ENCODE measurements at regions not wholly inside any gene's neighbourhood (a gene's known extent, or its start where the extent isn't known, plus 50 kb on each side); places are given as distances from the start of the nearest gene placed in this dataset.

GRCh38 chr18:75790111-75790510, 362.6 kb upstream of the SMIM21 start:
- DNase-seq, result no peak

- no peak for DNase-seq
These were observed 358.3 kb upstream of the SMIM21 start for GRCh38 chr18:75785834-75786233.

- DNase-seq, result no peak
These were observed 357.7 kb upstream of the SMIM21 start for GRCh38 chr18:75785206-75785605.

- no peak for DNase-seq
These were observed 356.9 kb upstream of the SMIM21 start for GRCh38 chr18:75784390-75784789.

- DNase-seq, result no peak
These were observed 356.2 kb upstream of the SMIM21 start for GRCh38 chr18:75783566-75784281.

GRCh38 chr18:75782826-75783225, 355.3 kb upstream of the SMIM21 start:
- DNase-seq, result no peak

- no peak for DNase-seq
These were observed 354.7 kb upstream of the SMIM21 start for GRCh38 chr18:75782204-75782603.

- DNase-seq, result no peak
These were observed 352.4 kb upstream of the SMIM21 start for GRCh38 chr18:75779910-75780309.

- DNase-seq, result no peak
These were observed 351.9 kb upstream of the SMIM21 start for GRCh38 chr18:75779450-75779849.

GRCh38 chr18:75777630-75778029, 350.1 kb upstream of the SMIM21 start:
- DNase-seq, result no peak

GRCh38 chr18:75775121-75775520, 347.6 kb upstream of the SMIM21 start:
- DNase-seq, result no peak

- no peak for DNase-seq
These were observed 346.1 kb upstream of the SMIM21 start for GRCh38 chr18:75773618-75774017.

- DNase-seq, result no peak
These were observed 335.3 kb upstream of the SMIM21 start for GRCh38 chr18:75762758-75763157.

- no peak for DNase-seq
These were observed 332.7 kb upstream of the SMIM21 start for GRCh38 chr18:75760208-75760607.

GRCh38 chr18:75757951-75758350, 330.4 kb upstream of the SMIM21 start:
- DNase-seq, result no peak

GRCh38 chr18:75754433-75754832, 326.9 kb upstream of the SMIM21 start:
- no peak for DNase-seq

- no peak for DNase-seq
These were observed 326.2 kb upstream of the SMIM21 start for GRCh38 chr18:75753753-75754152.

GRCh38 chr18:75752740-75753263, 325.3 kb upstream of the SMIM21 start:
- DNase-seq, result no peak

GRCh38 chr18:75745147-75745546, 317.6 kb upstream of the SMIM21 start:
- no peak for DNase-seq

GRCh38 chr18:75742516-75742915, 315.0 kb upstream of the SMIM21 start:
- no peak for DNase-seq

- no peak for DNase-seq
These were observed 312.2 kb upstream of the SMIM21 start for GRCh38 chr18:75739682-75740081.

- DNase-seq, result no peak
These were observed 307.8 kb upstream of the SMIM21 start for GRCh38 chr18:75735291-75735690.

GRCh38 chr18:75730249-75730648, 302.7 kb upstream of the SMIM21 start:
- DNase-seq, result no peak

GRCh38 chr18:75728621-75729020, 301.1 kb upstream of the SMIM21 start:
- DNase-seq, result no peak

- DNase-seq, result peak; percentile 58
These were observed 300.0 kb upstream of the SMIM21 start for GRCh38 chr18:75727456-75727855.
